ENCODE measurements at regions not wholly inside any gene's neighbourhood (a gene's known extent, or its start where the extent isn't known, plus 50 kb on each side); places are given as distances from the start of the nearest gene placed in this dataset.

- no peak for DNase-seq (ENCODE audit: low spot score)
These were observed 83.0 kb downstream of the CMPK2 start for GRCh38 chr2:6782517-6783237.

GRCh38 chr2:6783238-6783614 lies 82.5 kb downstream of the CMPK2 start:
- no peak for DNase-seq (ENCODE audit: low spot score)

GRCh38 chr2:6784291-6784690 lies 81.4 kb downstream of the CMPK2 start:
- no peak for DNase-seq (ENCODE audit: low spot score)

GRCh38 chr2:6785493-6785892 lies 80.2 kb downstream of the CMPK2 start:
- no peak for DNase-seq (ENCODE audit: low spot score)

GRCh38 chr2:6787376-6787775 lies 78.3 kb downstream of the CMPK2 start:
- DNase-seq (ENCODE audit: low spot score), result no peak

GRCh38 chr2:6788614-6789013 lies 77.1 kb downstream of the CMPK2 start:
- no peak for DNase-seq (ENCODE audit: low spot score)

- DNase-seq (ENCODE audit: low spot score), result no peak
These were observed 76.1 kb downstream of the CMPK2 start for GRCh38 chr2:6789559-6790138.

GRCh38 chr2:6791682-6792081 lies 74.0 kb downstream of the CMPK2 start:
- no peak for DNase-seq (ENCODE audit: low spot score)

- no peak for DNase-seq (ENCODE audit: low spot score)
These were observed 72.8 kb downstream of the CMPK2 start for GRCh38 chr2:6792883-6793282.

- no peak for DNase-seq (ENCODE audit: low spot score)
These were observed 72.3 kb downstream of the CMPK2 start for GRCh38 chr2:6793371-6793770.

GRCh38 chr2:6793913-6794312 lies 71.8 kb downstream of the CMPK2 start:
- no peak for DNase-seq (ENCODE audit: low spot score)

GRCh38 chr2:6794448-6794847 lies 71.3 kb downstream of the CMPK2 start:
- no peak for DNase-seq (ENCODE audit: low spot score)
